Keratinocyte (primary cell): ENCODE measurements at regions not wholly inside any gene's neighbourhood (a gene's known extent, or its start where the extent isn't known, plus 50 kb on each side); places are given as distances from the start of the nearest gene placed in this dataset.

Experiments used
- CTCF ChIP-seq, 3 experiments: IDR thresholded peaks in 1 of 3; conservative IDR thresholded peaks in 1 of 3; optimal IDR thresholded peaks in 1 of 3; 2 replicates in 2 of 3; 3 replicates in 1 of 3; pipeline versions ENCODE3 to v1.5.1; 2011; ENCODE audit warnings: low read length in 3 of 3, mild to moderate bottlenecking in 3 of 3, moderate library complexity in 2 of 3, control low read depth in 1 of 3, inconsistent platforms in 1 of 3; ENCODE audit not compliant: insufficient read depth in 2 of 3; ENCODE audit errors: extremely low read depth in 1 of 3
- EZH2 ChIP-seq: IDR thresholded peaks from one replicate; pipeline ENCODE4 v1.6.1; 2012; ENCODE audit warnings: inconsistent platforms, mild to moderate bottlenecking, low read length, moderate library complexity

GRCh38 chr12:47560415-47560814 lies 145.4 kb downstream of the RPAP3 start:
- TF ChIP-seq CTCF (optimal IDR thresholded peaks at IDR 0.05 in 1 of 3, IDR thresholded peaks at IDR 0.05 in 1 of 3, conservative IDR thresholded peaks at IDR 0.05 in 1 of 3; ENCODE audit: extremely low read depth in 1 of 3, insufficient read depth in 2 of 3, low read length in 3 of 3) (no peak), EZH2 (no peak)
